ENCODE measurements at regions not wholly inside any gene's neighbourhood (a gene's known extent, or its start where the extent isn't known, plus 50 kb on each side); places are given as distances from the start of the nearest gene placed in this dataset.

DNA sequence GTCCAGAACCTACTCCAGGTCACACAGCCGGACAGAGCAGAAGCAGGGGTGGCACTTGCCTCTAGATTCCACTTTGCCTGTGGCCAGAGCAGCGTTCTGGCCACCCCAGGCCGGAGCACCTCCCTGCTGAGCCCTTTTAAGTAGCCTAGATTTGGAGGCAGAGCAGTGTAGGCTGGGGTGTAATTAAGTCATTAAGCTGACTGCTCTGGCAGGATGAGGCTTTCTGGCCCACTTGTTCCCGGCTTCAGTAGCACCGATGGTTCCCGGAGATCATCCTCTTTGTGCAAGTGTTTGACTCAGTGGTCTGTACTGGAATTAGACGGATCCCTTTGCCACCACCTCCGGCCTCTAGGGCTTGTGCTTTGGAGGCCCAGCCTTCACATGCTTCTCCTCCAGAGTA lies 281.9 kb upstream of the ANKRD55 start:
- TF ChIP-seq, protein P1, sequence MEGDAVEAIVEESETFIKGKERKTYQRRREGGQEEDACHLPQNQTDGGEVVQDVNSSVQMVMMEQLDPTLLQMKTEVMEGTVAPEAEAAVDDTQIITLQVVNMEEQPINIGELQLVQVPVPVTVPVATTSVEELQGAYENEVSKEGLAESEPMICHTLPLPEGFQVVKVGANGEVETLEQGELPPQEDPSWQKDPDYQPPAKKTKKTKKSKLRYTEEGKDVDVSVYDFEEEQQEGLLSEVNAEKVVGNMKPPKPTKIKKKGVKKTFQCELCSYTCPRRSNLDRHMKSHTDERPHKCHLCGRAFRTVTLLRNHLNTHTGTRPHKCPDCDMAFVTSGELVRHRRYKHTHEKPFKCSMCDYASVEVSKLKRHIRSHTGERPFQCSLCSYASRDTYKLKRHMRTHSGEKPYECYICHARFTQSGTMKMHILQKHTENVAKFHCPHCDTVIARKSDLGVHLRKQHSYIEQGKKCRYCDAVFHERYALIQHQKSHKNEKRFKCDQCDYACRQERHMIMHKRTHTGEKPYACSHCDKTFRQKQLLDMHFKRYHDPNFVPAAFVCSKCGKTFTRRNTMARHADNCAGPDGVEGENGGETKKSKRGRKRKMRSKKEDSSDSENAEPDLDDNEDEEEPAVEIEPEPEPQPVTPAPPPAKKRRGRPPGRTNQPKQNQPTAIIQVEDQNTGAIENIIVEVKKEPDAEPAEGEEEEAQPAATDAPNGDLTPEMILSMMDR (conservative IDR thresholded peaks at IDR 0.05; ENCODE audit: low read depth, low read length) = no peak
- no peak for DNase-seq (ENCODE audit: low read depth)
- no peak overlapping the region for H3K4me3 ChIP-seq (ENCODE audit: low read depth, low read length)

DNA sequence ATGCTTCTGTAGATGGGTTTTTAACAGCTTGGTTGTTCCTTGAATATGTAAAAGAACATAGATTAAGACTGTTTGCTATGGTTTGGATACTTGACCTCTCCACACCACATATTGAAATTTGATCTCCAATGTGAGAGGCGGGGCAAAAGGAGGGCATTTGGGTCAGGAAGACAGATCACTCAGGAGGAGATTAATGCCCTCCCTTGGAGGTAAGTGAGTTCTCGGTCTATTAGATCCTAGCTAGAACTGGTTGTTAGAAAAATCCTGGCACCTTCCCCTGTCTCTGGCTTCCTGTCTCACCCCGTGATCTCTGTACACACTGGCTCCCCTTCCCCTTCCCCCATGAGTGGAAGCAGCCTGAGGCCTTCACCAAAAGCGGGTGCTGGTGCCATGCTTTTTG lies 281.1 kb upstream of the ANKRD55 start:
- no peak for DNase-seq (ENCODE audit: low read depth)
- no peak overlapping the region for H3K4me3 ChIP-seq (ENCODE audit: low read depth, low read length)
- TF ChIP-seq, protein P1 (conservative IDR thresholded peaks at IDR 0.05; ENCODE audit: low read depth, low read length) = no peak

DNA sequence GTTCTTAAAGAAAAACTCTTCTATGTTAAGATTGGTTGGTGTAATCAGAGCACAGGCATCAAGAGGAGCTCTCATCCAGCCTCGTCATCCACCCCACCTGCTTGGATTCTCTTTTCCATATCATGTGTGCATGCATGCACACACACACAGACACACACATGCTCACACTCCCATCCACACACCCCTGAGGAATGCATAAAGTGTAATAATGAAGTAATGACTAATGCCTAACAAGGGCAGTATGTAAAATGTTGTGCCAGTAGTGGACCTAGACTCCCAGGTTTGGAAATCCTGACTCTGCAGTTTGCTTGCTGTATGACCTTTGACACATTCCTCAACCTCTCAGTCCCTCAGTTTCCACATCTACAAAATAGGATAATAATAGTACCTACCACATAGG lies 280.0 kb upstream of the ANKRD55 start:
- no peak for DNase-seq (ENCODE audit: low read depth)
- no peak overlapping the region for H3K4me3 ChIP-seq (ENCODE audit: low read depth, low read length)
- TF ChIP-seq, protein P1 (conservative IDR thresholded peaks at IDR 0.05; ENCODE audit: low read depth, low read length) = no peak

DNA sequence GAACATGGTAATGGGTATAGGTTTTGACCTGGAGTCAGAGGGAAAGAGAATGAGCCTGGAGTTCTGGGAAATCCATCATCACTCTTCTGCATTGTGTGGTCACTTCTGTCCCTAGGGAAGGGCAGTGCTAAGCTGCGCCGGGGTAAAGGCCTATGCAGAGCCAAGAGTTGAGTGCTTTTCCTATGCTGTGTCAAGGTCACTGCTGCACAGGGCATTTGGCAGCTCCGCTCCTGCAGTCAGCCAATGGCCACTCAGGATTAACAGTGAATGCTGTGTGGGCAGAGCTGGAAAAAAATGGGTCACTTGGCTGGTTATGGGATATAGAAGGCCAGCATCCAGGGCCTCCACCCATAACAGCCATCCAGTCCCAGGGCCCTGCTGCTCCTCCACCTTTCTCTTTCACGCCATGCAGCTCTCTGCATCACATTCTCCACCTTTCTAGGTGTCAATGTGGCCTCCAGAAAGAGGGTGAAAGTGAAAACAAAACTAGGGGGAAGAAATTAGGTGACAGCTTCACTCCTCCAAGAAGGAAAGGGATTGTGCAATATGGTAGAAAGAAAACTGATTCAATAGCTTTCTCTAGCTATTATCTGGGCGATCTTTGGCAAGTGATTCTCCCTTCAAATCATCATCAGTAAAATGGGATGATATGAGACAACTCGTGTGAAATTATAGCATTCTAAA lies 279.3 kb upstream of the ANKRD55 start:
- DNase-seq (ENCODE audit: low read depth) = no peak
- TF ChIP-seq, protein P1 (conservative IDR thresholded peaks at IDR 0.05; ENCODE audit: low read depth, low read length) = no peak
- H3K4me3 ChIP-seq (ENCODE audit: low read depth, low read length) = no peak overlapping the region

DNA sequence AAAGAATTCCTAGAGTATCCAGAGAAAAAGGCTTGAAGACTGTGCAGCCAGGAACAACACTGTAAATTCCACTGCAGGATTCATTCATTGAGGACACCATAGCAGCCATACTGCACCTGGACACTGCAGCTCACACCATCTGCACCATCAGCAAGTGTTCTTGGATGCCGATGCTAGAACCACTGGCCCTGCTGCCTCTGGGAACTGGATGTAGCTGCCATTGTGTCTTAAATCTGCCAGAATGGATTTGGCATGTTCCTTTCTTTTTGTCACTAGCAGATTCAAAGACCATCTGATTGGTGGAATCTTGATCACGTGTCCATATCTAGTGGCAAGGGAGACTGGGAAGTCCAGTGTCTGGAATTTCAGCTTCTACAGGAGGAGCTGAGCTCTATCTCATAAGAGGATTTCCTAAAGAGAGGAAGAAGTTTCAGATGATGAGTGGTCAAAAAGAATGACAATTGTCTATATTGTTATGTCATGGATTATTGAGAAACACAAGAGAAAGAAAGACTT lies 278.3 kb upstream of the ANKRD55 start:
- H3K4me3 ChIP-seq (ENCODE audit: low read depth, low read length) = no peak overlapping the region
- TF ChIP-seq, protein P1 (conservative IDR thresholded peaks at IDR 0.05; ENCODE audit: low read depth, low read length) = no peak
- DNase-seq (ENCODE audit: low read depth) = no peak

DNA sequence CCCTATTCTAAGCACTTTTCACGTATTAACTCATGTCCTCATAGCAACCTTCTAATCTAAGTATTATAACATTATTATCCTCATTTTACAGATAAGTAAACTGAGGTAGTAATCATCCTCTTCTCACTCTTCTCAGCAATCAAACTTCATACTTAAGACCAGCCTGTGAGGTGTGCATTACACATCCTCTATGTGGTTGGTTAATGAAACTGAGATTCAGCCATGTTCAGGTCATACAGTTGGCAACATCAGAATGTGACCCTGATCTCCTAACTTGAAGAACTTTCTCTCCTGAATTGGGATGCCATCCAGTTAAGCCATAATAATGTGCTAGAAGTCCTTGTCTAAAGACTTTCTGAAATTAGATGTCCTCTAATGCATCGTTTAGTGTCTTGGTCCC lies 275.1 kb upstream of the ANKRD55 start:
- no peak for DNase-seq (ENCODE audit: low read depth)
- no peak overlapping the region for H3K4me3 ChIP-seq (ENCODE audit: low read depth, low read length)
- TF ChIP-seq, protein P1 (conservative IDR thresholded peaks at IDR 0.05; ENCODE audit: low read depth, low read length) = no peak

DNA sequence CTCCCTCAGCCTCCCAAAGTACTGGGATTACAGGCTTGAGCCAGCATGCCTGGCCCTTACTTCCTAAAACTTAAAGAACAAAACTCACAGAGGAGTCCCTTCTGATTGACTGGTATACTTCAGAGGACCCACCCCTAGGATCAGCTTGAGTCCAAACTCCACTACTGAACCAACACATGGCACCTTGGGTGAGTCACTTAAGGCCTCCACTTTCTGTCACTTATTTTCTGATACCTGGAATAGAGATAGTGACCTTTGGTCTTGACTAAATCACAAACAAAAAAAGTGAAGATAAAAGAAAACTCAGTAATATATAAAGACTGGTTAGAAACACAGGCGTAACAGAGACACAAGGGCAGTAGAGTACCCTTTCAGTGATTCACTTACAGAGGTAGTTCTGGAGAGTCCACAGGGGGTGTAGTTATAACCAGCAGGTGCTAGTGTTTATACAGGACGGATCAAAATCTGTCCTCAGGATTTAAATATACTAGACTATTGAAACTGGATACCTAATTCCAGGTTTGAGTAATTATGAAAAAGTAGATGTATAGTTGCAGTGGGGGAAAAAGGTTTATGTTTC lies 274.3 kb upstream of the ANKRD55 start:
- TF ChIP-seq, protein P1 (conservative IDR thresholded peaks at IDR 0.05; ENCODE audit: low read depth, low read length) = no peak
- DNase-seq (ENCODE audit: low read depth) = no peak
- H3K4me3 ChIP-seq (ENCODE audit: low read depth, low read length) = no peak overlapping the region
